ENCODE measurements at regions not wholly inside any gene's neighbourhood (a gene's known extent, or its start where the extent isn't known, plus 50 kb on each side); places are given as distances from the start of the nearest gene placed in this dataset.

GRCh38 chr9:126156898-126157297, 169.7 kb upstream of the MVB12B start:
- TF ChIP-seq CTCF (conservative IDR thresholded peaks at IDR 0.05 in 1 of 2, IDR thresholded peaks at IDR 0.05 in 1 of 2; ENCODE audit: low read depth in 1 of 2, low read length in 2 of 2) (no peak), EZH2 (IDR thresholded peaks at IDR 0.05; ENCODE audit: low read length, missing control alignments) (no peak)
- H3K79me2 ChIP-seq (ENCODE audit: control insufficient read depth, insufficient read depth, low read length) = no peaks in the 10 kb centered on the region
- H3K27ac ChIP-seq (ENCODE audit: insufficient read depth, low read length) = no peak overlapping the region
- H4K20me1 ChIP-seq (ENCODE audit: control insufficient read depth, extremely low read depth, insufficient read depth, low read length) = no peaks in the 10 kb centered on the region
- peaks cover 2% of the 10 kb centered on the region for H3K27me3 ChIP-seq (ENCODE audit: control insufficient read depth, insufficient read depth, low read length)
- H3K4me2 ChIP-seq (ENCODE audit: extremely low read depth, insufficient read depth, low read length) = no peak overlapping the region
- H3K4me3 ChIP-seq (replicated peaks in 1 of 4; ENCODE audit: control extremely low read depth in 1 of 4, insufficient read depth in 1 of 4, low read depth in 3 of 4, low read length in 4 of 4) = no peak overlapping the region
- no peaks in the 10 kb centered on the region for H3K4me1 ChIP-seq (ENCODE audit: control insufficient read depth, extremely low read depth, insufficient read depth, low read length)
- no peak for DNase-seq (ENCODE audit: low read depth in 2 of 2)
- no peaks in the 10 kb centered on the region for H3K9me3 ChIP-seq (ENCODE audit: control insufficient read depth, insufficient read depth, low read depth, low read length)
- H3K9ac ChIP-seq (ENCODE audit: insufficient read depth, low read length) = no peak overlapping the region
- no peaks in the 10 kb centered on the region for H3K36me3 ChIP-seq (ENCODE audit: control insufficient read depth, insufficient read depth, low read length)
- no peak overlapping the region for H2AFZ ChIP-seq (ENCODE audit: low read length)

GRCh38 chr9:126157423-126157822, 169.2 kb upstream of the MVB12B start:
- H4K20me1 ChIP-seq (ENCODE audit: control insufficient read depth, extremely low read depth, insufficient read depth, low read length) = no peaks in the 10 kb centered on the region
- H3K9ac ChIP-seq (ENCODE audit: insufficient read depth, low read length) = no peak overlapping the region
- no peaks in the 10 kb centered on the region for H3K79me2 ChIP-seq (ENCODE audit: control insufficient read depth, insufficient read depth, low read length)
- no peak for TF ChIP-seq CTCF (conservative IDR thresholded peaks at IDR 0.05 in 1 of 2, IDR thresholded peaks at IDR 0.05 in 1 of 2; ENCODE audit: low read depth in 1 of 2, low read length in 2 of 2)
- no peak for TF ChIP-seq EZH2 (IDR thresholded peaks at IDR 0.05; ENCODE audit: low read length, missing control alignments)
- no peak overlapping the region for H3K27ac ChIP-seq (ENCODE audit: insufficient read depth, low read length)
- H2AFZ ChIP-seq (ENCODE audit: low read length) = no peak overlapping the region
- no peaks in the 10 kb centered on the region for H3K9me3 ChIP-seq (ENCODE audit: control insufficient read depth, insufficient read depth, low read depth, low read length)
- no peak overlapping the region for H3K4me2 ChIP-seq (ENCODE audit: extremely low read depth, insufficient read depth, low read length)
- no peaks in the 10 kb centered on the region for H3K36me3 ChIP-seq (ENCODE audit: control insufficient read depth, insufficient read depth, low read length)
- H3K4me1 ChIP-seq (ENCODE audit: control insufficient read depth, extremely low read depth, insufficient read depth, low read length) = no peaks in the 10 kb centered on the region
- DNase-seq (ENCODE audit: low read depth in 2 of 2) = no peak
- peaks cover 2% of the 10 kb centered on the region for H3K27me3 ChIP-seq (ENCODE audit: control insufficient read depth, insufficient read depth, low read length)
- H3K4me3 ChIP-seq (replicated peaks in 1 of 4; ENCODE audit: control extremely low read depth in 1 of 4, insufficient read depth in 1 of 4, low read depth in 3 of 4, low read length in 4 of 4) = no peak overlapping the region

GRCh38 chr9:126157826-126158587, 168.6 kb upstream of the MVB12B start:
- H3K4me2 ChIP-seq (ENCODE audit: extremely low read depth, insufficient read depth, low read length) = no peak overlapping the region
- TF ChIP-seq EZH2 (IDR thresholded peaks at IDR 0.05; ENCODE audit: low read length, missing control alignments) = no peak
- TF ChIP-seq CTCF (conservative IDR thresholded peaks at IDR 0.05 in 1 of 2, IDR thresholded peaks at IDR 0.05 in 1 of 2; ENCODE audit: low read depth in 1 of 2, low read length in 2 of 2) = no peak
- no peaks in the 10 kb centered on the region for H3K36me3 ChIP-seq (ENCODE audit: control insufficient read depth, insufficient read depth, low read length)
- no peaks in the 10 kb centered on the region for H3K9me3 ChIP-seq (ENCODE audit: control insufficient read depth, insufficient read depth, low read depth, low read length)
- H4K20me1 ChIP-seq (ENCODE audit: control insufficient read depth, extremely low read depth, insufficient read depth, low read length) = no peaks in the 10 kb centered on the region
- H3K27ac ChIP-seq (ENCODE audit: insufficient read depth, low read length) = no peak overlapping the region
- no peak overlapping the region for H2AFZ ChIP-seq (ENCODE audit: low read length)
- H3K27me3 ChIP-seq (ENCODE audit: control insufficient read depth, insufficient read depth, low read length) = peaks cover 2% of the 10 kb centered on the region
- no peak overlapping the region for H3K9ac ChIP-seq (ENCODE audit: insufficient read depth, low read length)
- no peaks in the 10 kb centered on the region for H3K79me2 ChIP-seq (ENCODE audit: control insufficient read depth, insufficient read depth, low read length)
- no peak overlapping the region for H3K4me3 ChIP-seq (replicated peaks in 1 of 4; ENCODE audit: control extremely low read depth in 1 of 4, insufficient read depth in 1 of 4, low read depth in 3 of 4, low read length in 4 of 4)
- DNase-seq (ENCODE audit: low read depth in 2 of 2) = no peak
- H3K4me1 ChIP-seq (ENCODE audit: control insufficient read depth, extremely low read depth, insufficient read depth, low read length) = no peaks in the 10 kb centered on the region

All from fibroblast of lung (primary cell).